Naive B cell (primary cell): ENCODE measurements at regions not wholly inside any gene's neighbourhood (a gene's known extent, or its start where the extent isn't known, plus 50 kb on each side); places are given as distances from the start of the nearest gene placed in this dataset.

Experiments
- ATAC-seq, 2 donors: fragments of 150-1000 bp; cut with Tn5 transposase; 2 replicates each; pipeline ENCODE4 v1.10.0; 2021; ENCODE audit warnings: low read depth in 2 of 2, mild to moderate bottlenecking in 2 of 2, moderate library complexity in 2 of 2
- DNase-seq: peaks from one replicate; pipeline ENCODE4 v3.0.0; 2022
- H3K27ac Mint-ChIP-seq, 6 donors: one replicate each; pipeline ENCODE4 v1.8.0; 2020 to 2022; ENCODE audit warnings: mild to moderate bottlenecking in 6 of 6, mixed read lengths in 6 of 6, moderate library complexity in 5 of 6, inconsistent platforms in 2 of 6
- H3K27me3 Mint-ChIP-seq, 3 donors: one replicate each; pipeline ENCODE4 v1.8.0; 2021 to 2022; ENCODE audit warnings: mixed read lengths in 3 of 3, mild to moderate bottlenecking in 1 of 3
- H3K36me3 Mint-ChIP-seq, 2 donors: one replicate each; pipeline ENCODE4 v1.8.0; 2020 to 2022; ENCODE audit warnings: mixed read lengths in 2 of 2, inconsistent platforms in 1 of 2, mild to moderate bottlenecking in 1 of 2
- H3K4me1 Mint-ChIP-seq, 3 donors: one replicate each; pipeline ENCODE4 v1.8.0; 2020 to 2022; ENCODE audit warnings: mixed read lengths in 3 of 3, inconsistent platforms in 1 of 3, mild to moderate bottlenecking in 1 of 3, moderate library complexity in 1 of 3
- H3K4me3 Mint-ChIP-seq, 8 donors: one replicate each; pipeline ENCODE4 v1.8.0; 2020 to 2022; ENCODE audit warnings: mild to moderate bottlenecking in 8 of 8, mixed read lengths in 8 of 8, moderate library complexity in 8 of 8, inconsistent platforms in 2 of 8
- H3K9me3 Mint-ChIP-seq, 7 donors: one replicate each; pipeline ENCODE4 v1.8.0; 2020 to 2022; ENCODE audit warnings: mixed read lengths in 7 of 7, mild to moderate bottlenecking in 5 of 7, inconsistent platforms in 2 of 7, moderate library complexity in 1 of 7

DNA sequence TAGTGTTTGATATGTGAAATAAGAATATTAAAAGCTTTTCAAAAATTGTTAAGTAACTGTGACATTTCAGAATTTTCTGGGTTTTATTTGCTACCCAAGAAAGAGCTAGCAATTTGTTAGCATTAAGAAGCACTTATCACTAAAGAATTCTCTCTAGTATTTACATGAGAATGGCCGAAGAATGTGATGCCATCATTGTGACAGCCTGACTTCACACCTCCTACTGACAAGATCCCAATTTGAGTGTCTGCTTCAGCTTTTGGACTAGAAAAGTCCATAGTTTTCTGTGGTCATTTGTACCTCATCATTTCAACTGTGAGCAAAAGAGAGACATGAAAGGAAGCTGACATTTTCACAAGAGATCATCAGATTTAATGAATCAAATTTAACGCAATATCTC, 548.1 kb upstream of the AGTR1 start:
- peaks cover 0 to 12% (median 4%) of the 10 kb centered on the region in 7 donors for H3K9me3 Mint-ChIP-seq
- H3K36me3 Mint-ChIP-seq, result no peaks in the 10 kb centered on the region
- no peak for ATAC-seq
- no peak overlapping the region for H3K4me3 Mint-ChIP-seq
- H3K27ac Mint-ChIP-seq, result no peak overlapping the region
- H3K4me1 Mint-ChIP-seq, result no peaks in the 10 kb centered on the region
- no peaks in the 10 kb centered on the region for H3K27me3 Mint-ChIP-seq
- no peak for DNase-seq

DNA sequence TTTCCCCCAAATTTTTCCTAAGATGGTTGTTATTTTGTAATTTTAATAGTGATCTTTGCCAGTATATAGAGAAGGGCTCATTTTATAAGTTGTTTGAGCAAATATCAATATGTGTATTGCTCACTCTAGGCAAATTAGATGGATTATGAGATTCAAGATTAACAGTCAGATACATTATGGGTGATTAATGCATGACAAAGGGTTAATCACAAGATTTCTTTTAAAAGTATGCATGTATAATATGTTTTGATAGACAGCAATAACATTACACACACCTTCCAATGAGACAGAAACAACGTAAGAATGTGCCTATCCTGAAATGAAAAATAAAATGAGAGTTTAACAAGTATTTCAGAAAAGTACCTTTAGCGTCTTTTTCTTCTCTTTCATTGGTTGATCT, 547.6 kb upstream of the AGTR1 start:
- Mint-ChIP-seq H3K27ac (no peak overlapping the region), H3K4me1 (no peaks in the 10 kb centered on the region), H3K9me3 (peaks cover 0 to 9% (median 4%) of the 10 kb centered on the region in 7 donors), H3K4me3 (no peak overlapping the region), H3K36me3 (no peaks in the 10 kb centered on the region), H3K27me3 (no peaks in the 10 kb centered on the region)
- ATAC-seq (no peak), DNase-seq (no peak)

DNA sequence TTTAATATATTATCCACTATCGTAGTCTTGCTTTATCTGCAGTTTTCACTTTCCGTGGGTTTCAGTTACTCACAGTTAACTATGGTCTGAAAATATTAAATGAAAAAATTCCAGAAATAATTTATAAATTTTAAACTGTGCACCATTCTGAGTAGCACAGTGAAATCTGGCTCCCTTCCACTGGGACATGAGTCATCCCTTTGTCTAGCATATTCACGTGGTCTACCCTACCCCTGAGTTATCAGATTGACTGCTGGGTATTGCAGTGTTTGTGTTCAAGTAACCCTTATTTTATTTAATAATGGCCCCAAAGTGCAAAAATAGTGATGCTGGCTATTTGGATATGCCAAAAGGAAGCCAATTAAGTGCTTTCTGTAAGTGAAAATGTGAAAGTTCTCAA, 539.5 kb upstream of the AGTR1 start:
- Mint-ChIP-seq H3K9me3 (peaks cover 0 to 16% (median under 1%) of the 10 kb centered on the region in 7 donors), H3K4me3 (no peak overlapping the region), H3K27ac (no peak overlapping the region), H3K36me3 (no peaks in the 10 kb centered on the region), H3K27me3 (no peaks in the 10 kb centered on the region), H3K4me1 (no peaks in the 10 kb centered on the region)
- ATAC-seq (no peak), DNase-seq (no peak)

DNA sequence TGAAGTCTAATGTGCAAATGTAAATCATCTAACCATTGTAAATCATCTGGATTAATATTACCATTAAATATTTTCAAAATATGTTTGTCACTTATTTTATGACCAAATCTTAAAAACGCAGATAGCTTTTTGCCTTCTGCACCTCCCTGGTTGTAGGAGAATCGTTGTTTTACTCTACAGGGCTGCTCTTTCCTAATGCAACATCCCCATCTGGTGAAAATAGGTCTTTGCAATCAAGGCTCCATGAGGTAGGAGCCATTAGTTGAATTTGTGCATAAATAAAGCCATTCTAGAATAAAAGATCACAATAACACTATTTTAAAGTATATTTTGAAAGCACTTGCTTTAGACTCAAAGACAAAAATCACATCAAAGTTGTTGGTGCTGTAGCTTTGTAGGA, 535.6 kb upstream of the AGTR1 start:
- Mint-ChIP-seq H3K36me3 (no peaks in the 10 kb centered on the region), H3K4me1 (no peaks in the 10 kb centered on the region), H3K27ac (no peak overlapping the region), H3K9me3 (peaks cover 0 to 16% (median 2%) of the 10 kb centered on the region in 7 donors), H3K4me3 (no peak overlapping the region), H3K27me3 (no peaks in the 10 kb centered on the region)
- ATAC-seq, result no peak
- no peak for DNase-seq

DNA sequence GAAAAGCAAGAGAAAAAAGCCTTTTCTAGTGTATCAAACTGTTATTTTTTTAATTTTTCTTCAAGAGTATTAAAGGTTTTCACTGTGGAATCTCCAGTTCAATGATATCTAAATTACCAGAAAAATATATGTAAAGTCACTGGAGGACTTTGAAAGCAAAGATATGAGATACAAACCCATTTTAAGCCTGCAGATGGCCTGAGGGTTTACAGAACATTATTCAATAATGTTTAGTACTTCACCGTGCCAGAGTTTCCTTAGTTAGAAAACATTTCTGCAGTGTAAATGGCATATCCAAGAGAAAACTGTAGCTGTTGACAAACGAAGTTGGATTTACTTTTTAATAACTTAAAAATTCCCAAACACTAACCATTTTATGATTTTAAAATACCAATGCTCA, 529.4 kb upstream of the AGTR1 start:
- no peak for DNase-seq

DNA sequence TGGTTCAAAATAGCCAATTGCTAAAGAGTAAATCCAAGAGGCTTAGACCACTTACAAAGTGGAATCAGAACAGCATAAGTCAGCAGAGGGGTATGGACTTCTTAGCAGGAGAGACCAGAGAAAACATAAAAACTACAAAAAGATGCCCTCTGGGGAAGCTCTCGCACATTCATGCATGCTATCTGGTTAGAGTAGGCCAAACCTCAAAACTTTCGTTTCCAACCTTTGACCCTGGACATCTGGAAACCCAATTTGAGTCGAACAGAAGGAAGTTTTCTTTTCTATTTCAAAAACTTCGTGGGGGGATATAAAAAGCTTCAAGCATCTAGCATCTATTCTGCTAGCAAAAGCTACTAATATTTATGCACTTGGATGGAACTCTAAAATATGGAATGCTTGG, 523.9 kb upstream of the AGTR1 start:
- DNase-seq (no peak), ATAC-seq (no peak)
- H3K27me3 Mint-ChIP-seq, result no peaks in the 10 kb centered on the region
- peaks cover 0 to 2% (median 0%) of the 10 kb centered on the region in 7 donors for H3K9me3 Mint-ChIP-seq
- H3K4me3 Mint-ChIP-seq, result no peak overlapping the region
- no peaks in the 10 kb centered on the region for H3K4me1 Mint-ChIP-seq
- no peaks in the 10 kb centered on the region for H3K36me3 Mint-ChIP-seq
- no peak overlapping the region for H3K27ac Mint-ChIP-seq

More for the DNA sequence above, 529.4 kb upstream of the AGTR1 start:
- no peaks in the 10 kb centered on the region for H3K27me3 Mint-ChIP-seq
- no peak overlapping the region for H3K4me3 Mint-ChIP-seq
- ATAC-seq, result no peak
- no peaks in the 10 kb centered on the region for H3K4me1 Mint-ChIP-seq
- no peak overlapping the region for H3K27ac Mint-ChIP-seq
- no peaks in the 10 kb centered on the region for H3K36me3 Mint-ChIP-seq
- H3K9me3 Mint-ChIP-seq, result peaks cover 0 to 8% (median 2%) of the 10 kb centered on the region in 7 donors

DNA sequence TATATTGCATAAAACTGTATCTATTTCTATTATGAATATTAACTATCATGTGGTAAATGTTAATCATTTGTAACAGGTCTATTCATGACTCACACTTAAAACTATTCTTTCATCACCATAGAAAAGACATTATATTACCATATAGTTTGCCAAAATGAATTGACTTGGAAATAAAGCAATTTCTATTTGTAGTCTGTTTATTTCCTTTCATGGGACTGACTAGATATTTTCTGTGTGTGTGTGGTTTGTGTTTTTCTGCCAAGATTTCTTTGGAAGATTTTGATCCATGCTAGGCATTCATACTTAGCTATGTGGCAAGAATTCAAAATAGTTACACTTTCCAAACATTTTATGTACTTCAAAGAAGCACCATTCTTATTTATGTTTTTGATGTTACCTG, 522.5 kb upstream of the AGTR1 start:
- no peaks in the 10 kb centered on the region for H3K36me3 Mint-ChIP-seq
- no peaks in the 10 kb centered on the region for H3K9me3 Mint-ChIP-seq
- H3K27ac Mint-ChIP-seq, result no peak overlapping the region
- ATAC-seq (no peak), DNase-seq (no peak)
- H3K4me3 Mint-ChIP-seq, result no peak overlapping the region
- H3K27me3 Mint-ChIP-seq, result no peaks in the 10 kb centered on the region
- H3K4me1 Mint-ChIP-seq, result no peaks in the 10 kb centered on the region

DNA sequence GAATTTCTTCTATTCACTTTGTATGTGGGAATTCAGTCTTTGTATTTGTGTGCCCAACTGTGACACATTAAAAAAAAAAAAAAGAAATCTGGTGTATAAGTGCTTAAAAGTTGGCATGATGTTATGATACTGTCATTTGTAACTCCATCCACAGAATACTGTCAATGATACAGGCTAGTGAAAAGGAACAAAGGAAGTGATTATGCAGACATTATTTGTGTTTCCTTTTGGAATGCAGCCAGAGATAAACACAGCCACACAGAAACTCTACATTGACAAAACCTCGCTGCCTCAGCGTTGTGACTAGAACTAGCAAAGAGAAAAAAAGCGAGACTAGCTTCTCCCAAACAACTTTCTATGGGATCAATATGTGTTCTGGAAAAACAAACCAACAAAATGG, 519.2 kb upstream of the AGTR1 start:
- ATAC-seq (no peak), DNase-seq (no peak)
- Mint-ChIP-seq H3K9me3 (peaks cover 0 to 2% (median 1%) of the 10 kb centered on the region in 7 donors), H3K4me3 (no peak overlapping the region), H3K27ac (no peak overlapping the region), H3K27me3 (no peaks in the 10 kb centered on the region), H3K36me3 (no peaks in the 10 kb centered on the region), H3K4me1 (no peaks in the 10 kb centered on the region)

DNA sequence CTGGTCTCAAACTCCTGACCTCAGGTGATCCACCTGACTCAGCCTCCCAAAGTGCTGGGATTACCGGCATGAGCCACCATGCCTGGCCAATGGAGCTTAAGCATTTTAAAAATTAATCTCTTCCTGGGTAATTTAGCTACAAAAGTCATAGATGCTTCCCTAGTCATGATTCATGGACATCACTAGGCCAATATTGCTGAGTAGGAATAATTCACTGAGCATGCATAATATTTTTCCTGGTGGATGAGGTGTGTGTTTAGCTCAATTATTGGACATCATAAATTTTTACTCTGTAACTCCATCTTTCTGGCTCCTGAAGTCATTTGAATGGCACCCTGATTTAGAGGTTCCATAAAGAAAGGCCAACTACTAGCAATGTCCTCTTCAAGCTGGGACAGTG, 512.9 kb upstream of the AGTR1 start:
- H3K4me1 Mint-ChIP-seq, result no peaks in the 10 kb centered on the region
- no peak overlapping the region for H3K4me3 Mint-ChIP-seq
- H3K27me3 Mint-ChIP-seq, result no peaks in the 10 kb centered on the region
- DNase-seq, result no peak
- peaks cover 0 to 2% (median 1%) of the 10 kb centered on the region in 7 donors for H3K9me3 Mint-ChIP-seq
- no peaks in the 10 kb centered on the region for H3K36me3 Mint-ChIP-seq
- no peak overlapping the region for H3K27ac Mint-ChIP-seq
- no peak for ATAC-seq

DNA sequence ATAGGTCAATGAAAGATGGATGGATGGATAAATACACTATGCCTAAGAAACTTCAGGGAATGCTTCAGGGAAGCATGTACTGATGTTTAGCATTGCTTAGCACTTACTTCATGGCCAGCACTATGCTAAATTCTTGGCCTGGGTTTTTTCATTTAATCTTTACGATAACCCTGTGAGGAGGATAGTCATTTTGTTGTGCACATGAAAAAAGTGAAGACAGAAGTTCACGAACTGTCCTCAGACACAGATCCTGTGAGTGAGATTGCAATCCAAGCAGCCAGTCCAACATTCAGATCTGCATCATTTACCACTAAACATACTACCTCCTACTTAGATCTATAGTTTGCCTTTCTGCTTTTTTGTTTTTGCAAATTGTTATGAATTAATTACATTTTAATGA, 510.8 kb upstream of the AGTR1 start:
- peaks cover 0 to 2% (median 0%) of the 10 kb centered on the region in 7 donors for H3K9me3 Mint-ChIP-seq
- H3K4me1 Mint-ChIP-seq, result no peaks in the 10 kb centered on the region
- DNase-seq, result no peak
- H3K4me3 Mint-ChIP-seq, result no peak overlapping the region
- H3K27ac Mint-ChIP-seq, result no peak overlapping the region
- H3K36me3 Mint-ChIP-seq, result no peaks in the 10 kb centered on the region
- ATAC-seq, result no peak
- H3K27me3 Mint-ChIP-seq, result no peaks in the 10 kb centered on the region

DNA sequence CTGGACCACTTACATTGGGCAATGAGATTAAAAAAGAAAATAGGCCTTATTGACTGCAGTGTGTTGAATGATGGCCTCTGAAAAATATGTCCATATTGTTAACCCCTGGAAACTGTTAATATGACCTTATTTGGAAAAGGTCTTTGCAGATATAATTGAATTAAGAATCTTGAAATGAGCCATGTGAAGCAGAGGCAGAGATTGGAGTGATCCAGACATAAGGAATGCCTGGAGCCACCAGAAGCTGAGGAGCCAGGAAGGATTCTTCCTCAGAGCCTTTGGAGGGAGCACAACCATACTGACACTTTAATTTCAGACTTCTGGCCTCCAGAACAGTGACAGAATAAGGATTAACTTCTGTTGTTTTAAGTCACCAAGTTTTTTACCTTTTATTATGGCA, 510.4 kb upstream of the AGTR1 start:
- no peak overlapping the region for H3K27ac Mint-ChIP-seq
- no peak overlapping the region for H3K4me3 Mint-ChIP-seq

DNA sequence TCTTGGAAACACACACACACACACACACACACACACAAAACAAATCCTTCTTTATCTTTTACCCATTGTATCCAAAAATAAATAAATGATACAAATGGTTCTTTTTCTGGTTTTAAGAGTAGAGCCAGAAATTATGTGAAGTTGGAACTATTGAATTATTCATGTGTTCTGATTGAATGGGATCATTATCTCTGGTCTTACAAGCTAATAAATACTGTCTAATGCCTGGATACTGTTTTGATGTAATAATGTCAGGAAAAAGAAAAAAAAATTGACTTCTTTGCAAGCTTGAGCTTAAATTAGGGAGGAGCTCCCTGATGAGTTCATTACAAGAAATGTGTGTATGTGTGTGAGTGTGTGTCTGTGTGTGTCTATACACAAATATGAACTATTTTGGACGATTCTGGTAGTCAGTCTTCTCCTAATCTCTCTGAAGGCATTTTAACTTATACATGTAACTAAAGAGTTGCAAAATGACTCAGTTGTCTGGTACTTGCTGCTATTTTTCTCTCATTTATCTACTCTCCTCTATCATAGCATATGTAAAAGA, 507.2 kb upstream of the AGTR1 start:
- peaks cover 0 to 2% (median 0%) of the 10 kb centered on the region in 7 donors for H3K9me3 Mint-ChIP-seq
- no peak overlapping the region for H3K27ac Mint-ChIP-seq
- H3K4me1 Mint-ChIP-seq, result no peaks in the 10 kb centered on the region
- no peaks in the 10 kb centered on the region for H3K27me3 Mint-ChIP-seq
- no peak for DNase-seq
- ATAC-seq, result no peak
- H3K36me3 Mint-ChIP-seq, result no peaks in the 10 kb centered on the region
- no peak overlapping the region for H3K4me3 Mint-ChIP-seq

More for the DNA sequence above, 510.4 kb upstream of the AGTR1 start:
- ATAC-seq (no peak), DNase-seq (no peak)
- Mint-ChIP-seq H3K9me3 (peaks cover 0 to 2% (median 0%) of the 10 kb centered on the region in 7 donors), H3K36me3 (no peaks in the 10 kb centered on the region), H3K4me1 (no peaks in the 10 kb centered on the region), H3K27me3 (no peaks in the 10 kb centered on the region)

DNA sequence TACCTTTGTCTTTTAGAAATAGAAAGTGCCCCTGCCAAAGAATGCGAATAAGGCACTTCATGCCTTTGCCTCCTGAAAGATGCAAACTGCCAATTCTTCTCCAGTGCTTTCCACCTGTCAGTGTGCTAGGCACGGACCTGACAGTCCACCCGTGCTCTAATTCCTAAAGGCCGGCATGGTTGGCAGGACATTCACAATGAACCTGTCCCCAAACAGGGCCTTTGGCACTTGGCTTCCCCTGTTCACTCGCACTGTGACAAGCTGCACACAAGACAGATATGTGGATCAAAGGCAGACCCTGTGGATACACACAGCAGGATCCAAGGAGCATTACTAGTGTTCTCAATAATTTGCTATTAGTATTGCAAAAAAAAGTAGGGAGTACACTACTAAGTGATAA, 505.7 kb upstream of the AGTR1 start:
- H3K27me3 Mint-ChIP-seq, result no peaks in the 10 kb centered on the region
- no peaks in the 10 kb centered on the region for H3K36me3 Mint-ChIP-seq
- H3K9me3 Mint-ChIP-seq, result peaks cover 0 to 6% (median 0%) of the 10 kb centered on the region in 7 donors
- no peak for ATAC-seq
- no peak overlapping the region for H3K27ac Mint-ChIP-seq
- H3K4me3 Mint-ChIP-seq, result no peak overlapping the region
- H3K4me1 Mint-ChIP-seq, result no peaks in the 10 kb centered on the region
- no peak for DNase-seq

DNA sequence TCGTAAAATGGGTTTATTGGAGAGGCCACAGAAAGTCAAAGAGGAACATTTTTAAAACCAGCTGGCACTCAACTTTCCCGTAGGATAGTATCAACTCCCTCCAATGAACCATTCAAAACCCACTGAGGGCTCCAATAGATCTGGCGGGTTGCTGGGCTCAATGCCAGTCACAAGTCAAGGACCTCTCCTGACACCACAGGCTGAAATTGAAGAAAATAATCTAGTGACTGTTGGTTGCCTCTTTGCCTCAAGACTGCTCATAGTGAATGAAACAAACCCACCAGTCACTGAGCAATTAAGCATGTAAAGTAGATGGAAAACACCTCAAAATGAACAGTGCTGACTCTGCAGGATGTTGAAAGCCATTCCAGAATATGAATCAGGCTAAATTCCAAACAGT, 500.6 kb upstream of the AGTR1 start:
- H3K27ac Mint-ChIP-seq, result no peak overlapping the region
- peaks cover 0 to 24% (median 3%) of the 10 kb centered on the region in 7 donors for H3K9me3 Mint-ChIP-seq
- no peaks in the 10 kb centered on the region for H3K36me3 Mint-ChIP-seq
- no peaks in the 10 kb centered on the region for H3K27me3 Mint-ChIP-seq
- ATAC-seq (no peak), DNase-seq (no peak)
- no peak overlapping the region for H3K4me3 Mint-ChIP-seq
- H3K4me1 Mint-ChIP-seq, result no peaks in the 10 kb centered on the region

DNA sequence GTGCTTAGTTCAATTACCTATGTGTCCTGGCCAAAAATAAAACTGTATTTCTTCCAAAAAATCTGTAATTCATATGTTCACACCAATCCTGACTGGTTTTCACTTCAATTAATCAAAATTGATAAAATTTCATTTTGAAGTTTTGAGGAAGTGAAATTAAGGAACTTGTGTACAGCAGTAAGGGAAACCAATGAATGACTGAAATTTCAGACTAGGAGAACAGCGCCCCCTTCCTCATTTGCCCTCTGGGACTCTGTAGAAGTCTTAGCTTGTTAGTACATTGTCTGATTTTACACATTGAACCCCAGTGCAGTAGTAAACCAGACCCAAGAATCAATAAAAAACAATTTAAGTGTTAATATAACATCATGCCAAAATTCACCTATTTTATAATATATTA, 495.3 kb upstream of the AGTR1 start:
- ATAC-seq (no peak), DNase-seq (no peak)
- no peaks in the 10 kb centered on the region for H3K27me3 Mint-ChIP-seq
- H3K4me1 Mint-ChIP-seq, result no peaks in the 10 kb centered on the region
- peaks cover 0 to 21% (median 3%) of the 10 kb centered on the region in 7 donors for H3K9me3 Mint-ChIP-seq
- no peak overlapping the region for H3K4me3 Mint-ChIP-seq
- H3K27ac Mint-ChIP-seq, result no peak overlapping the region
- H3K36me3 Mint-ChIP-seq, result no peaks in the 10 kb centered on the region
